ENCODE measurements at regions not wholly inside any gene's neighbourhood (a gene's known extent, or its start where the extent isn't known, plus 50 kb on each side); places are given as distances from the start of the nearest gene placed in this dataset.
"Not testable (repeated sequence)": the region's sequence is repeated elsewhere in the genome, so short reads cannot be mapped to it uniquely, and the experiment has no call there.

GRCh38 chr1:65593516-65593915 lies 173.0 kb downstream of the LEPR start:
- DNase-seq = no peak

- DNase-seq = no peak
These were observed 175.3 kb downstream of the LEPR start for GRCh38 chr1:65595724-65596123.

- no peak for DNase-seq
These were observed 176.3 kb downstream of the LEPR start for GRCh38 chr1:65596768-65597167.

- DNase-seq = no peak
These were observed 185.2 kb downstream of the LEPR start for GRCh38 chr1:65605621-65606020.

- DNase-seq = no peak
These were observed 186.0 kb downstream of the LEPR start for GRCh38 chr1:65606426-65606825.

- no peak for DNase-seq
These were observed 178.8 kb upstream of the PDE4B start for GRCh38 chr1:65613884-65614283.

- no peak for DNase-seq
These were observed 176.8 kb upstream of the PDE4B start for GRCh38 chr1:65615859-65616258.

GRCh38 chr1:65621721-65622120 lies 171.0 kb upstream of the PDE4B start:
- DNase-seq = not testable (repeated sequence)

GRCh38 chr1:65623895-65624294 lies 168.8 kb upstream of the PDE4B start:
- no peak for DNase-seq

GRCh38 chr1:65625528-65625927 lies 167.2 kb upstream of the PDE4B start:
- DNase-seq = no peak

- no peak for DNase-seq
These were observed 166.7 kb upstream of the PDE4B start for GRCh38 chr1:65626003-65626402.

GRCh38 chr1:65629788-65630187 lies 162.9 kb upstream of the PDE4B start:
- DNase-seq = no peak

- DNase-seq = no peak
These were observed 161.8 kb upstream of the PDE4B start for GRCh38 chr1:65630855-65631254.

GRCh38 chr1:65632235-65632634 lies 160.5 kb upstream of the PDE4B start:
- DNase-seq = no peak

- DNase-seq = no peak
These were observed 152.6 kb upstream of the PDE4B start for GRCh38 chr1:65640046-65640445.

- not testable (repeated sequence) for DNase-seq
These were observed 143.5 kb upstream of the PDE4B start for GRCh38 chr1:65649185-65649584.

- no peak for DNase-seq
These were observed 142.0 kb upstream of the PDE4B start for GRCh38 chr1:65650682-65651081.

GRCh38 chr1:65654526-65654925 lies 138.2 kb upstream of the PDE4B start:
- not testable (repeated sequence) for DNase-seq

GRCh38 chr1:65657609-65658008 lies 135.1 kb upstream of the PDE4B start:
- DNase-seq = not testable (repeated sequence)

- no peak for DNase-seq
These were observed 134.6 kb upstream of the PDE4B start for GRCh38 chr1:65658122-65658521.

- no peak for DNase-seq
These were observed 124.3 kb upstream of the PDE4B start for GRCh38 chr1:65668368-65668767.

- DNase-seq = no peak
These were observed 122.2 kb upstream of the PDE4B start for GRCh38 chr1:65670518-65670917.

GRCh38 chr1:65674522-65674921 lies 118.2 kb upstream of the PDE4B start:
- no peak for DNase-seq

GRCh38 chr1:65679773-65680172 lies 112.9 kb upstream of the PDE4B start:
- DNase-seq = no peak

GRCh38 chr1:65681096-65681495 lies 111.6 kb upstream of the PDE4B start:
- DNase-seq = no peak
